ENCODE measurements at regions not wholly inside any gene's neighbourhood (a gene's known extent, or its start where the extent isn't known, plus 50 kb on each side); places are given as distances from the start of the nearest gene placed in this dataset.

DNA sequence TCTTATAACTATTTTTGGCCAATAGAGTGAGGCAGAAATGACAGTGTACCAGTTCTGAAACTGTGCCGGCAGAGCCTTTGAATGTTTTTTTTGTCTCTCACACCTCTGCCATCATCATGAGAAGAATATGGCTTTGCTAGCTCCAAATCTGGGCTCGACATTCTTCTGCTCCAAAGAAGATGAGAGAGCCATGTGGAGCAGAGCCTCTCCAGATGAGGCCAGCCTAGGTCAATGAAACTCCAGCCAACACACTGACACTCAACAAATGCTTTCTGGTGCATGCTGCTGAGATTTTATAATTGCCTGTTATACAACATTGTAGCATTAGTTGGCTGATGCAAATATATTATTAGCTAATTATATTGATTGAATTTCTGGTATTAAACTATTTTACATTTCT lies 154.7 kb downstream of the SLC38A4 start:
- no peak overlapping the region for H2AFZ ChIP-seq (ENCODE audit: low read depth, low read length)
- no peak overlapping the region for H3K4me3 ChIP-seq (replicated peaks in 1 of 3; ENCODE audit: insufficient read depth in 1 of 3, low read depth in 1 of 3, low read length in 3 of 3)
- no peaks in the 10 kb centered on the region for H4K20me1 ChIP-seq (replicated peaks; ENCODE audit: control insufficient read depth, extremely low read depth, insufficient read depth, low read length)
- H3K27me3 ChIP-seq (ENCODE audit: control insufficient read depth in 2 of 2, insufficient read depth in 2 of 2, low read length in 2 of 2), result no peaks in the 10 kb centered on the region
- no TSS peak for BruUV-seq (replicated peaks)
- no peaks in the 10 kb centered on the region for H3K79me2 ChIP-seq (ENCODE audit: control insufficient read depth, insufficient read depth, low read length)
- H3K9ac ChIP-seq (replicated peaks; ENCODE audit: extremely low read depth, insufficient read depth, low read length), result no peak overlapping the region
- DNase-seq (ENCODE audit: low read depth, low spot score) (no peak), FAIRE-seq (no peak)
- no peak overlapping the region for H3K27ac ChIP-seq (ENCODE audit: insufficient read depth, low read depth, low read length)
- CTCF ChIA-PET, result interaction anchor here (1.1 to 2.1 kb wide), 2 partner anchors 9 to 350 kb away, joined by 3 to 8 read pairs; no protein-coding TSS in a partner anchor
- TF ChIP-seq MYC (IDR thresholded peaks at IDR 0.05; ENCODE audit: low read depth, low read length) (no peak), POLR2AphosphoS5 (IDR thresholded peaks at IDR 0.05; ENCODE audit: insufficient read depth, low read depth, low read length) (no peak), POLR2A (IDR thresholded peaks at IDR 0.05; ENCODE audit: low read depth, low read length) (no peak), MAX (IDR thresholded peaks at IDR 0.05; ENCODE audit: insufficient read depth, insufficient read length) (no peak)
- H3K4me2 ChIP-seq (ENCODE audit: insufficient read depth, low read length), result no peak overlapping the region
- no peaks in the 10 kb centered on the region for H3K9me3 ChIP-seq (replicated peaks; ENCODE audit: control insufficient read depth, insufficient read depth, low read length)
- H3K4me1 ChIP-seq (ENCODE audit: control insufficient read depth, extremely low read depth, insufficient read depth, low read length), result peaks cover 8% of the 10 kb centered on the region
- no peaks in the 10 kb centered on the region for H3K9me1 ChIP-seq (replicated peaks; ENCODE audit: control insufficient read depth, extremely low read depth, insufficient read depth, low read length)
- intact Hi-C loops (cut with micrococcal nuclease) (loop anchor here (10.0 kb wide), 1 partner anchor 546 kb away; no protein-coding TSS in a partner anchor), dilution Hi-C loops (cut with MboI; ENCODE audit: extremely low pct_ligation_motif_present, low sequenced_read_pairs) (no loop called here)
- POLR2A ChIA-PET, result no interaction called here
- no peaks in the 10 kb centered on the region for H3K36me3 ChIP-seq (ENCODE audit: control insufficient read depth in 2 of 2, extremely low read depth in 1 of 2, insufficient read depth in 2 of 2, low read length in 2 of 2)

DNA sequence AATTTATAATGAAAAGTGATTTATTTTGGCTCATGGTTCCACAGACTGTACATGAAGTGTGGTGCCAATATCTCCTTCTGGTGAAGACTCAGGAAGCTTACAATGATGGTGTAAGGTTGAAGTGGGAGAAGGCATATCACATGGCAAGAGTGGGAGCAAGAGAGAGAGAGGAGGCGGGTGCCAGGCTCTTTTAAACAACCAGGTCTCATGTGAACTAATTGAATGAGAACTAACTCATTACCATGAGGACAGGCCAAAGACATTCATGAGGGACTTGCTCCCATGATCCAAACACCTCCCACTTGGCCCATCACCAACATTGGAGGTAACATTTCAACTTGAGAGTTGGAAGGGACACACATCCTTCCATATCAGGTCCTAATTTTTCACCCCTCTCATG lies 155.2 kb downstream of the SLC38A4 start:
- H3K4me3 ChIP-seq (replicated peaks in 1 of 3; ENCODE audit: insufficient read depth in 1 of 3, low read depth in 1 of 3, low read length in 3 of 3), result no peak overlapping the region
- TF ChIP-seq POLR2A (IDR thresholded peaks at IDR 0.05; ENCODE audit: low read depth, low read length) (no peak), GATA2 (IDR thresholded peaks at IDR 0.05; ENCODE audit: insufficient read depth, insufficient read length, low read depth, low read length) (no peak)
- dilution Hi-C loops (cut with MboI; ENCODE audit: extremely low pct_ligation_motif_present, low sequenced_read_pairs) (no loop called here), intact Hi-C loops (cut with micrococcal nuclease) (loop anchor here (10.0 kb wide), 1 partner anchor 546 kb away; no protein-coding TSS in a partner anchor)
- ChIA-PET CTCF (interaction anchor here (2.1 kb wide), 1 partner anchor 9 kb away, joined by 8 read pairs; no protein-coding TSS in a partner anchor), POLR2A (no interaction called here)
- no peaks in the 10 kb centered on the region for H3K9me1 ChIP-seq (replicated peaks; ENCODE audit: control insufficient read depth, extremely low read depth, insufficient read depth, low read length)
- DNase-seq (ENCODE audit: low read depth, low spot score), result no peak
- BruUV-seq (replicated peaks), result no TSS peak
- H3K9me3 ChIP-seq (replicated peaks; ENCODE audit: control insufficient read depth, insufficient read depth, low read length), result no peaks in the 10 kb centered on the region
- no peaks in the 10 kb centered on the region for H3K27me3 ChIP-seq (ENCODE audit: control insufficient read depth in 2 of 2, insufficient read depth in 2 of 2, low read length in 2 of 2)
- no peak overlapping the region for H3K4me2 ChIP-seq (ENCODE audit: insufficient read depth, low read length)
- H3K36me3 ChIP-seq (ENCODE audit: control insufficient read depth in 2 of 2, extremely low read depth in 1 of 2, insufficient read depth in 2 of 2, low read length in 2 of 2), result no peaks in the 10 kb centered on the region
- FAIRE-seq, result no peak
- H2AFZ ChIP-seq (ENCODE audit: low read depth, low read length), result no peak overlapping the region
- H3K9ac ChIP-seq (replicated peaks; ENCODE audit: extremely low read depth, insufficient read depth, low read length), result no peak overlapping the region
- H3K27ac ChIP-seq (ENCODE audit: insufficient read depth, low read depth, low read length), result no peak overlapping the region
- H3K79me2 ChIP-seq (ENCODE audit: control insufficient read depth, insufficient read depth, low read length), result no peaks in the 10 kb centered on the region
- H4K20me1 ChIP-seq (replicated peaks; ENCODE audit: control insufficient read depth, extremely low read depth, insufficient read depth, low read length), result no peaks in the 10 kb centered on the region
- H3K4me1 ChIP-seq (ENCODE audit: control insufficient read depth, extremely low read depth, insufficient read depth, low read length), result peaks cover 8% of the 10 kb centered on the region

All from endothelial cell of umbilical vein (primary cell).